HUES64 (cell line): ENCODE measurements at regions not wholly inside any gene's neighbourhood (a gene's known extent, or its start where the extent isn't known, plus 50 kb on each side); places are given as distances from the start of the nearest gene placed in this dataset.

Experiments
- H3K27ac ChIP-seq: 2 replicates; pipeline ENCODE4 v1.7.0; 2013; ENCODE audit warnings: low read depth, low read length, inconsistent platforms
- H3K27me3 ChIP-seq: 2 replicates; pipeline ENCODE4 v1.6.1; 2013; ENCODE audit warnings: mild to moderate bottlenecking, low read length; ENCODE audit not compliant: insufficient read depth
- H3K36me3 ChIP-seq: 2 replicates; pipeline ENCODE4 v1.6.1; 2013; ENCODE audit warnings: mild to moderate bottlenecking, low read length; ENCODE audit not compliant: insufficient read depth
- H3K4me1 ChIP-seq: 2 replicates; pipeline ENCODE4 v1.6.1; 2013; ENCODE audit warnings: mild to moderate bottlenecking, low read length, moderate library complexity; ENCODE audit not compliant: insufficient read depth
- H3K4me3 ChIP-seq: 2 replicates; pipeline ENCODE4 v1.5.1; 2013; ENCODE audit warnings: mild to moderate bottlenecking, low read length, moderate library complexity
- H3K9ac ChIP-seq: 2 replicates; pipeline ENCODE4 v1.6.1; 2013; ENCODE audit warnings: mild to moderate bottlenecking, low read depth, low read length
- H3K9me3 ChIP-seq: 2 replicates; pipeline ENCODE4 v1.6.1; 2013; ENCODE audit warnings: low read depth, low read length; ENCODE audit not compliant: insufficient read depth
- WGBS: fragments of 150-250, 120-280 bp; methylation state at CpG from one replicate; pipeline ENCODE4 v1.1.7; 2013; ENCODE audit warnings: missing lambda C conversion rate; 5-methylcytosine and 5-hydroxymethylcytosine counted together

GRCh38 chr2:180322781-180323180 is 315.7 kb upstream of the CWC22 start:
- no peak overlapping the region for H3K4me3 ChIP-seq
- no peak overlapping the region for H3K9ac ChIP-seq
- H3K4me1 ChIP-seq: peaks cover 3% of the 10 kb centered on the region; the same call in 1 of the 2 replicates
- H3K27ac ChIP-seq: no peak overlapping the region
- H3K9me3 ChIP-seq: 0 out of 2 replicates have a peak, but pooled peaks cover 5% of the 10 kb centered on the region
- no peaks in the 10 kb centered on the region for H3K36me3 ChIP-seq
- no peaks in the 10 kb centered on the region for H3K27me3 ChIP-seq

- peaks cover 3% of the 10 kb centered on the region; the same call in 1 of the 2 replicates for H3K4me1 ChIP-seq
- H3K9me3 ChIP-seq: peaks cover 8% of the 10 kb centered on the region; the same call in 1 of the 2 replicates
- H3K4me3 ChIP-seq: no peak overlapping the region
- H3K36me3 ChIP-seq: no peaks in the 10 kb centered on the region
- H3K27me3 ChIP-seq: no peaks in the 10 kb centered on the region
- H3K9ac ChIP-seq: no peak overlapping the region
- H3K27ac ChIP-seq: no peak overlapping the region
Observed at GRCh38 chr2:180319586-180320405, 312.7 kb upstream of the CWC22 start.

GRCh38 chr2:180314086-180314485 is 307.0 kb upstream of the CWC22 start:
- 95% methylated on average over 1 of the region's 2 CpGs for WGBS
- Histone ChIP-seq H3K36me3 (no peaks in the 10 kb centered on the region), H3K27ac (no peak overlapping the region), H3K9ac (no peak overlapping the region), H3K4me3 (no peak overlapping the region), H3K9me3 (peaks cover 3% of the 10 kb centered on the region; the same call in 1 of the 2 replicates), H3K27me3 (no peaks in the 10 kb centered on the region), H3K4me1 (no peaks in the 10 kb centered on the region)

GRCh38 chr2:180312542-180312941 is 305.4 kb upstream of the CWC22 start:
- H3K4me1 ChIP-seq: peaks cover 3% of the 10 kb centered on the region; the same call in 1 of the 2 replicates
- peaks cover 3% of the 10 kb centered on the region; the same call in 1 of the 2 replicates for H3K9me3 ChIP-seq
- H3K9ac ChIP-seq: no peak overlapping the region
- no peak overlapping the region for H3K27ac ChIP-seq
- no peak overlapping the region for H3K4me3 ChIP-seq
- no peaks in the 10 kb centered on the region for H3K27me3 ChIP-seq
- no peaks in the 10 kb centered on the region for H3K36me3 ChIP-seq

GRCh38 chr2:180307096-180307495 is 300.0 kb upstream of the CWC22 start:
- Histone ChIP-seq H3K9me3 (no peaks in the 10 kb centered on the region), H3K36me3 (no peaks in the 10 kb centered on the region), H3K27ac (no peak overlapping the region), H3K4me1 (peaks cover 3% of the 10 kb centered on the region; the same call in 1 of the 2 replicates), H3K27me3 (no peaks in the 10 kb centered on the region), H3K4me3 (no peak overlapping the region), H3K9ac (no peak overlapping the region)
- 100% methylated on average over 1 of the region's 1 CpG for whole genome bisulfite sequencing

- Histone ChIP-seq H3K36me3 (no peaks in the 10 kb centered on the region), H3K27ac (no peak overlapping the region), H3K27me3 (no peaks in the 10 kb centered on the region), H3K4me3 (no peak overlapping the region), H3K4me1 (peaks cover 3% of the 10 kb centered on the region; the same call in 1 of the 2 replicates), H3K9me3 (no peaks in the 10 kb centered on the region), H3K9ac (no peak overlapping the region)
- WGBS: 50% methylated on average over 1 of the region's 2 CpGs
Observed at GRCh38 chr2:180306346-180306745, 299.2 kb upstream of the CWC22 start.

GRCh38 chr2:180291552-180292421 is 284.7 kb upstream of the CWC22 start:
- no peaks in the 10 kb centered on the region for H3K36me3 ChIP-seq

GRCh38 chr2:180291060-180291459 is 284.0 kb upstream of the CWC22 start:
- 42% methylated on average over 2 of the region's 2 CpGs for WGBS
- H3K27me3 ChIP-seq: no peaks in the 10 kb centered on the region
- H3K4me3 ChIP-seq: no peak overlapping the region
- no peaks in the 10 kb centered on the region for H3K9me3 ChIP-seq
- no peaks in the 10 kb centered on the region for H3K36me3 ChIP-seq
- no peak overlapping the region for H3K9ac ChIP-seq
- H3K4me1 ChIP-seq: no peaks in the 10 kb centered on the region
- H3K27ac ChIP-seq: no peak overlapping the region

More at GRCh38 chr2:180291552-180292421, 284.7 kb upstream of the CWC22 start:
- Histone ChIP-seq H3K4me1 (no peaks in the 10 kb centered on the region), H3K27me3 (no peaks in the 10 kb centered on the region), H3K4me3 (no peak overlapping the region), H3K27ac (no peak overlapping the region), H3K9me3 (no peaks in the 10 kb centered on the region), H3K9ac (no peak overlapping the region)
- WGBS: 96% methylated on average over 6 of the region's 6 CpGs

GRCh38 chr2:180289627-180290026 is 282.5 kb upstream of the CWC22 start:
- Histone ChIP-seq H3K27ac (no peak overlapping the region), H3K4me1 (no peaks in the 10 kb centered on the region), H3K9me3 (no peaks in the 10 kb centered on the region), H3K27me3 (no peaks in the 10 kb centered on the region), H3K36me3 (no peaks in the 10 kb centered on the region), H3K4me3 (no peak overlapping the region), H3K9ac (no peak overlapping the region)
- WGBS: 93% methylated on average over 4 of the region's 4 CpGs

- no CpG with 5 or more reads among the region's 1 CpG for WGBS
Observed at GRCh38 chr2:180279581-180279980, 272.5 kb upstream of the CWC22 start.

GRCh38 chr2:180276733-180277132 is 269.6 kb upstream of the CWC22 start:
- H3K9ac ChIP-seq: no peak overlapping the region
- no peak overlapping the region for H3K27ac ChIP-seq
- no peaks in the 10 kb centered on the region for H3K9me3 ChIP-seq
- H3K4me1 ChIP-seq: no peaks in the 10 kb centered on the region; the same call in 1 of the 2 replicates
- H3K4me3 ChIP-seq: no peak overlapping the region
- WGBS: 87% methylated on average over 2 of the region's 2 CpGs
- no peaks in the 10 kb centered on the region for H3K27me3 ChIP-seq
- H3K36me3 ChIP-seq: no peaks in the 10 kb centered on the region

More at GRCh38 chr2:180279581-180279980, 272.5 kb upstream of the CWC22 start:
- Histone ChIP-seq H3K27me3 (no peaks in the 10 kb centered on the region), H3K4me3 (no peak overlapping the region), H3K27ac (no peak overlapping the region), H3K4me1 (no peaks in the 10 kb centered on the region; the same call in 1 of the 2 replicates), H3K9ac (no peak overlapping the region), H3K9me3 (no peaks in the 10 kb centered on the region), H3K36me3 (no peaks in the 10 kb centered on the region)
